GM12873 (cell line): ENCODE measurements at regions not wholly inside any gene's neighbourhood (a gene's known extent, or its start where the extent isn't known, plus 50 kb on each side); places are given as distances from the start of the nearest gene placed in this dataset.

Source experiments
- CTCF ChIP-seq: IDR thresholded peaks from 2 replicates; pipeline ENCODE4 v1.5.1; 2012; ENCODE audit warnings: low read depth, mild to moderate bottlenecking, moderate library complexity, low read length, control low read depth; ENCODE audit not compliant: insufficient read depth; ENCODE audit errors: missing control alignments

- no peak for TF ChIP-seq CTCF
Observed at GRCh38 chr6:139754898-139755775, 380.7 kb upstream of the CITED2 start.

- no peak for TF ChIP-seq CTCF
Observed at GRCh38 chr6:139753198-139753861, 378.9 kb upstream of the CITED2 start.

GRCh38 chr6:139752086-139752485, 377.6 kb upstream of the CITED2 start:
- TF ChIP-seq CTCF: no peak

- no peak for TF ChIP-seq CTCF
Observed at GRCh38 chr6:139751179-139751578, 376.7 kb upstream of the CITED2 start.

- no peak for TF ChIP-seq CTCF
Observed at GRCh38 chr6:139748353-139749146, 374.1 kb upstream of the CITED2 start.

GRCh38 chr6:139747154-139747553, 372.7 kb upstream of the CITED2 start:
- no peak for TF ChIP-seq CTCF

- TF ChIP-seq CTCF: no peak
Observed at GRCh38 chr6:139744891-139745290, 370.4 kb upstream of the CITED2 start.
